H1 (cell line): ENCODE measurements at regions not wholly inside any gene's neighbourhood (a gene's known extent, or its start where the extent isn't known, plus 50 kb on each side); places are given as distances from the start of the nearest gene placed in this dataset.

Experiments used
- CTCF ChIA-PET: fragments of 300-600 bp; sonication (Branson Sonifier 250); formaldehyde crosslinking; loops from one replicate; lab custom pipeline; 2021; ENCODE audit not compliant: partially characterized antibody; lab: Charles Lee
- POLR2A ChIA-PET: fragments of 300-600 bp; sonication (Branson Sonifier 250); formaldehyde crosslinking; loops from one replicate; lab custom pipeline; 2021; ENCODE audit warnings: inconsistent platforms; ENCODE audit not compliant: partially characterized antibody; lab: Charles Lee
- DNase-seq, 2 experiments: peaks; one replicate each; pipeline versions ENCODE4 v3.0.0 to v3.0.0-alpha.2; 2010 to 2022; ENCODE audit warnings: low spot score in 2 of 2, low read depth in 1 of 2, mixed read lengths in 1 of 2
- FAIRE-seq: peaks from 2 replicates; lab custom pipeline; 2011; peaks lifted over from hg19 to GRCh38; lab: Jason Lieb, UNC
- H2AFZ ChIP-seq: 2 replicates; pipeline ENCODE4 v1.8.1; 2012; ENCODE audit warnings: low read length, inconsistent platforms
- H2AK5ac ChIP-seq: 2 replicates; pipeline ENCODE4 v1.6.1; 2013; ENCODE audit warnings: low read depth, low read length
- H2BK120ac ChIP-seq: replicated peaks from 2 replicates; pipeline ENCODE3; 2013; ENCODE audit warnings: low read depth, low read length, inconsistent platforms
- H2BK12ac ChIP-seq: 2 replicates; pipeline ENCODE4 v1.6.1; 2013; ENCODE audit warnings: low read depth, low read length
- H2BK15ac ChIP-seq: 2 replicates; pipeline ENCODE4 v1.6.1; 2013; ENCODE audit warnings: low read length
- H2BK20ac ChIP-seq: 2 replicates; pipeline ENCODE4 v1.6.1; 2013; ENCODE audit warnings: low read length
- H2BK5ac ChIP-seq: 2 replicates; pipeline ENCODE4 v1.6.1; 2013; ENCODE audit warnings: low read depth, low read length
- H3K14ac ChIP-seq: 2 replicates; pipeline ENCODE4 v1.6.1; 2013; ENCODE audit warnings: inconsistent platforms; ENCODE audit not compliant: insufficient read length
- H3K18ac ChIP-seq: 2 replicates; pipeline ENCODE4 v1.6.1; 2013; ENCODE audit warnings: low read length; ENCODE audit errors: extremely low read depth
- H3K23ac ChIP-seq: 2 replicates; pipeline ENCODE4 v1.6.1; 2013; ENCODE audit warnings: inconsistent platforms; ENCODE audit not compliant: insufficient read length
- H3K23me2 ChIP-seq: 2 replicates; pipeline ENCODE4 v1.6.1; 2013; ENCODE audit warnings: low read depth, low read length
- H3K27ac ChIP-seq: 2 replicates; pipeline ENCODE4 v1.6.1; 2011; ENCODE audit warnings: low read depth, low read length, inconsistent platforms
- H3K27me3 ChIP-seq, 4 experiments: replicated peaks in 1 of 4; 1 replicate in 1 of 4; 2 replicates in 3 of 4; pipeline versions ENCODE4 v1.6.1 to v1.8.1; 2011 to 2013; ENCODE audit warnings: low read length in 3 of 4, mild to moderate bottlenecking in 3 of 4, inconsistent platforms in 2 of 4, mixed read lengths in 2 of 4, moderate library complexity in 1 of 4; ENCODE audit not compliant: control insufficient read depth in 3 of 4, insufficient read depth in 3 of 4; ENCODE audit errors: extremely low read depth in 1 of 4
- H3K36me3 ChIP-seq, 4 experiments: 2 replicates each; pipeline versions ENCODE4 v1.6.1 to v1.8.1; 2011 to 2013; ENCODE audit warnings: mild to moderate bottlenecking in 4 of 4, low read length in 3 of 4, moderate library complexity in 2 of 4, control low read depth in 1 of 4, inconsistent platforms in 1 of 4; ENCODE audit not compliant: insufficient read depth in 4 of 4, control insufficient read depth in 2 of 4
- H3K4ac ChIP-seq: replicated peaks from 2 replicates; pipeline ENCODE3; 2013; ENCODE audit warnings: low read length, low read depth, mixed read lengths, inconsistent platforms; ENCODE audit not compliant: insufficient read length
- H3K4me1 ChIP-seq, 4 experiments: replicated peaks in 1 of 4; 1 replicate in 1 of 4; 2 replicates in 3 of 4; pipeline versions ENCODE4 v1.6.1 to v1.8.1; 2011 to 2013; ENCODE audit warnings: low read length in 3 of 4, inconsistent platforms in 2 of 4, mixed read lengths in 1 of 4; ENCODE audit not compliant: insufficient read depth in 4 of 4, control insufficient read depth in 3 of 4
- H3K4me2 ChIP-seq, 2 experiments: 2 replicates each; pipeline versions ENCODE4 v1.6.1 to v1.8.1; 2011 to 2013; ENCODE audit warnings: low read depth in 2 of 2, low read length in 2 of 2, control low read depth in 1 of 2, inconsistent platforms in 1 of 2, mild to moderate bottlenecking in 1 of 2; ENCODE audit not compliant: insufficient read depth in 1 of 2
- H3K4me3 ChIP-seq, 4 experiments: fragments of 200-600, 300-600 bp in 1 of 4; sonication (generic), shearing (Covaris generic), sonication (Bioruptor Twin) in 1 of 4; 2 replicates each; pipeline versions ENCODE4 v1.5.1 to v1.8.1; 2011 to 2016; ENCODE audit warnings: low read length in 4 of 4, low read depth in 3 of 4, control low read depth in 2 of 4, inconsistent platforms in 2 of 4, mild to moderate bottlenecking in 2 of 4, mixed read lengths in 1 of 4, moderate library complexity in 1 of 4; ENCODE audit not compliant: insufficient read depth in 2 of 4; ENCODE audit errors: extremely low read depth in 1 of 4
- H3K56ac ChIP-seq: replicated peaks from 2 replicates; pipeline ENCODE3; 2013; ENCODE audit warnings: low read depth, mild to moderate bottlenecking, mixed read lengths, low read length, inconsistent platforms; ENCODE audit not compliant: insufficient read length
- H3K79me1 ChIP-seq: 2 replicates; pipeline ENCODE4 v1.6.1; 2013; ENCODE audit warnings: low read depth, low read length, control low read depth
- H3K79me2 ChIP-seq, 2 experiments: 2 replicates each; pipeline versions ENCODE4 v1.6.1 to v1.8.1; 2012 to 2013; ENCODE audit warnings: low read length in 2 of 2, mild to moderate bottlenecking in 2 of 2, inconsistent platforms in 1 of 2; ENCODE audit not compliant: insufficient read depth in 2 of 2, control insufficient read depth in 1 of 2
- H3K9ac ChIP-seq, 4 experiments: replicated peaks in 1 of 4; 1 replicate in 1 of 4; 2 replicates in 3 of 4; pipeline versions ENCODE4 v1.6.1 to v1.8.1; 2011 to 2013; ENCODE audit warnings: low read depth in 3 of 4, low read length in 3 of 4, control low read depth in 2 of 4, mild to moderate bottlenecking in 2 of 4, moderate library complexity in 2 of 4, inconsistent platforms in 1 of 4; ENCODE audit errors: extremely low read depth in 1 of 4
- H3K9me3 ChIP-seq, 2 experiments: 2 replicates each; pipeline versions ENCODE4 v1.6.1 to v1.8.1; 2012 to 2013; ENCODE audit warnings: mild to moderate bottlenecking in 2 of 2, moderate library complexity in 2 of 2, control low read depth in 1 of 2, inconsistent platforms in 1 of 2, low read depth in 1 of 2, low read length in 1 of 2, mixed read lengths in 1 of 2; ENCODE audit not compliant: insufficient read depth in 2 of 2
- H4K20me1 ChIP-seq, 2 experiments: replicated peaks in 1 of 2; 2 replicates each; pipeline versions ENCODE3 to v1.8.1; 2011 to 2013; ENCODE audit warnings: inconsistent platforms in 2 of 2, low read length in 2 of 2, mild to moderate bottlenecking in 1 of 2; ENCODE audit not compliant: insufficient read depth in 2 of 2, control insufficient read depth in 1 of 2
- H4K5ac ChIP-seq: 2 replicates; pipeline ENCODE4 v1.6.1; 2013; ENCODE audit warnings: low read length, low read depth, mixed read lengths, inconsistent platforms; ENCODE audit not compliant: insufficient read length
- H4K8ac ChIP-seq: 2 replicates; pipeline ENCODE4 v1.8.0; 2013; ENCODE audit warnings: mild to moderate bottlenecking, moderate library complexity, low read length, inconsistent platforms; ENCODE audit not compliant: insufficient read depth; ENCODE audit errors: extremely low read depth
- H4K91ac ChIP-seq: replicated peaks from 2 replicates; pipeline ENCODE3; 2013; ENCODE audit warnings: low read length, mixed read lengths, inconsistent platforms; ENCODE audit not compliant: insufficient read length
- CBX5 ChIP-seq: fragments of 300-800, 300-1000 bp; sonication (generic); IDR thresholded peaks from 2 replicates; pipeline ENCODE4 v1.7.1; 2016; ENCODE audit warnings: antibody characterized with exemption, low read length, low read depth
- CBX8 ChIP-seq: fragments of 300-800, 300-1000 bp; sonication (generic); IDR thresholded peaks from 2 replicates; pipeline ENCODE4 v1.7.1; 2016; ENCODE audit warnings: low read depth, low read length, borderline replicate concordance
- CHD1 ChIP-seq: IDR thresholded peaks from 2 replicates; pipeline ENCODE4 v1.6.1; 2012; ENCODE audit warnings: low read depth, low read length, improper control_type of control experiment
- E2F6 ChIP-seq: IDR thresholded peaks from 2 replicates; pipeline ENCODE4 v1.6.1; 2012; ENCODE audit warnings: inconsistent platforms
- JUND ChIP-seq: IDR thresholded peaks from 2 replicates; pipeline ENCODE4 v1.6.1; 2011; ENCODE audit warnings: mild to moderate bottlenecking, improper control_type of control experiment, low read length
- NRF1 ChIP-seq: IDR thresholded peaks from 2 replicates; pipeline ENCODE4 v1.6.1; 2011; ENCODE audit warnings: mild to moderate bottlenecking, low read depth, low read length, improper control_type of control experiment
- SIX5 ChIP-seq: IDR thresholded peaks from 2 replicates; pipeline ENCODE4 v1.6.1; 2011; ENCODE audit warnings: mild to moderate bottlenecking, low read depth, low read length
- WGBS, 2 experiments: shearing (Covaris generic) in 1 of 2; methylation state at CpG; one replicate each; pipeline versions ENCODE4 v1.1.6 to v1.1.7; 2013 to 2015; ENCODE audit warnings: low lambda C conversion rate in 2 of 2, mixed read lengths in 2 of 2, inconsistent platforms in 1 of 2, low coverage in 1 of 2, missing lambda C conversion rate in 1 of 2; ENCODE audit not compliant: insufficient replicate concordance in 2 of 2, insufficient coverage in 1 of 2, insufficient read length in 1 of 2; ENCODE audit errors: extremely low coverage in 1 of 2, missing lambda C conversion rate in 1 of 2; 5-methylcytosine and 5-hydroxymethylcytosine counted together

- Histone ChIP-seq H3K23me2 (no peaks in the 10 kb centered on the region), H3K4me3 (no peak overlapping the region), H3K36me3 (no peaks in the 10 kb centered on the region), H2BK15ac (no peak overlapping the region), H3K79me2 (no peaks in the 10 kb centered on the region), H4K8ac (no peak overlapping the region), H2AFZ (no peak overlapping the region), H3K9me3 (no peaks in the 10 kb centered on the region), H4K91ac (no peak overlapping the region), H3K27me3 (no peaks in the 10 kb centered on the region), H2BK20ac (no peak overlapping the region), H3K27ac (no peak overlapping the region), H4K20me1 (no peaks in the 10 kb centered on the region), H3K56ac (no peak overlapping the region), H2BK120ac (no peak overlapping the region), H2AK5ac (no peak overlapping the region), H3K23ac (no peak overlapping the region), H2BK12ac (no peak overlapping the region), H4K5ac (no peak overlapping the region), H3K14ac (no peak overlapping the region), H3K9ac (no peak overlapping the region), H3K4me1 (no peaks in the 10 kb centered on the region), H3K79me1 (no peaks in the 10 kb centered on the region), H3K4ac (no peak overlapping the region), H3K18ac (no peak overlapping the region), H3K4me2 (no peak overlapping the region), H2BK5ac (no peak overlapping the region)
- POLR2A ChIA-PET = no interaction called here
- FAIRE-seq (no peak), DNase-seq (no peak)
- CTCF ChIA-PET = no interaction called here
- TF ChIP-seq SIX5 (no peak), CBX8 (no peak), JUND (no peak), NRF1 (no peak), E2F6 (no peak), CHD1 (no peak), CBX5 (no peak)
- WGBS, 2 experiments = 85% methylated on average over 2 of the region's 2 CpGs; no CpG with 5 or more reads in 1 of the 2 experiments
Observed at GRCh38 chr15:61729646-61730045, 330.6 kb downstream of the VPS13C start.
